NOMO-1 treated with dmso at 0.1 percent for 144 hours (cell line): ENCODE measurements at regions not wholly inside any gene's neighbourhood (a gene's known extent, or its start where the extent isn't known, plus 50 kb on each side); places are given as distances from the start of the nearest gene placed in this dataset.

Experiments used
- DNase-seq: peaks from one replicate; lab custom pipeline; 2025; ENCODE audit not compliant: unreplicated experiment; lab: John Stamatoyannopoulos, UW

DNA sequence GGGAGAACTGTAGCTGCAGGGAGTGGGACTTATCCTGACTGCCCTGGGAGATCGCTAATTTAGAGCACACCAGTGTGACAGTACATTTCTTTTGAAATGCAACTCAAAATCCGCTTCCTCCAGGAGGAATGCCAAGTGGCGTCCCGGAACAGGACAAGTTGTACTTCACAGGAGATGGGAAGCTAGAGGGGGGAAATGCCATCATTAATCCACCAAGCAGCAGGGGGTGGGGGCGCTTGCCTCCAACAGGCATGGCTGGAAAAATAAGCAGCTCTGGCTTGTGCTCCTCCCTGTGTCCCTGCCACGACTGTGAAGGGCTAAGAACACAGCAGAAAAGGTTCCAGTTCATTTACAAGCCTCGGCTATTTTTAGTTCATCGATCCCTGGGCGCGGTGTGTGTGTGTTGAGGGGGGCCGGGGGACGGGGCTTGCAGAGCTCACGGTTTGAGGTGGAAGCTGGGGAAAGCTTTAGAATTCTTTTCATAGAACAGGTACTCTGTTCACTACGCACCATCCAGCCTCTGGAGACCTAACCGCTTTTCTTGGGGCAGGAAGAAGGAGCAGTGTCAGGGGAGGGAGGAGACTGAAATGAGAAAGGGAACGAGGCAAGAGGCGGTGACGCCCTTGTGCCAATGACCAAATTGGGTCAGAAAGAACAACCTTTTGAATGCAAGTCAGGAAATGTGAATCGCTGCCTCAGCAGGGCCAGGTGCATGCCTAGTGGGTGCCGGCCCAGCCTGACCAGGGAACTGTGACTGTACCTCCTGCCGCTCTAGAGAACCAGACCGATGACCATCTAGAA, 51.8 kb upstream of the DGKG start:
- DNase-seq, result peak; percentile 75

DNA sequence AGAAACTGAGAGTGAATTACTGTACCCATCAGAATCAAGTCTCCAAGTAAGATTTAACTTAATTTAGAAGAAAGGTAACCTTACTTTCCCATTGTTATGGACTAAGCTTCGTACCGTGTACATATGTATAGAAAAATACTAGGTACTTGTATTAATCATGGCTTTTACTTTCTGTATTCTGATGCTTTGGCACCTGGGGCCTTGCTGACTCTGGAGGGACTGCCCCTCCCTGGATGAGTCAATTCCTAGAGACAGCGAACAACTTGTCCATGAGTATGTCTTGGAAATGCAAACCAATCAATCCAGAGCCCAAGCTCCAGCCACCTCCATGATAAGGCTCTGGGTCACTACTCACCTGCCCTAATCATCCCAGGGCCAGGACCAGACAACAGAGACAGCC, 50.0 kb upstream of the DGKG start:
- DNase-seq, result no peak
